Brain microvascular endothelial cell (primary cell): ENCODE measurements at regions not wholly inside any gene's neighbourhood (a gene's known extent, or its start where the extent isn't known, plus 50 kb on each side); places are given as distances from the start of the nearest gene placed in this dataset.

Experiments used
- DNase-seq: peaks from one replicate; pipeline ENCODE4 v3.0.0-alpha.2; 2020
- H3K27ac ChIP-seq: fragments of 250-450 bp; sonication (Bioruptor Pico); 2 replicates; pipeline ENCODE4 v1.5.1; 2020; ENCODE audit warnings: mild to moderate bottlenecking, moderate library complexity
- H3K27me3 ChIP-seq: fragments of 250-450 bp; sonication (Bioruptor Pico); replicated peaks from 2 replicates; pipeline ENCODE4 v1.5.1; 2020; ENCODE audit warnings: mild to moderate bottlenecking
- H3K36me3 ChIP-seq: fragments of 250-450 bp; sonication (Bioruptor Pico); replicated peaks from 2 replicates; pipeline ENCODE4 v1.5.1; 2020; ENCODE audit warnings: mild to moderate bottlenecking
- H3K4me3 ChIP-seq: 2 replicates; pipeline ENCODE4 v1.5.1; 2011; ENCODE audit warnings: low read depth, mild to moderate bottlenecking, control low read depth, low read length, moderate library complexity
- CTCF ChIP-seq: IDR thresholded peaks from 2 replicates; pipeline ENCODE4 v1.5.1; 2011; ENCODE audit warnings: low read depth, mild to moderate bottlenecking, moderate library complexity, low read length, control low read depth, inconsistent platforms; ENCODE audit errors: missing control alignments
- in situ Hi-C: cut with HindIII; loops from 2 replicates; pipeline ENCODE4 v1.10.0; 2017; ENCODE audit warnings: low sequenced_read_pairs, low pct_ligation_motif_present

- Histone ChIP-seq H3K4me3 (no peak overlapping the region), H3K27ac (no peak overlapping the region), H3K36me3 (no peaks in the 10 kb centered on the region), H3K27me3 (no peaks in the 10 kb centered on the region)
- in situ Hi-C loops, result no loop called here
- DNase-seq, result no peak
- TF ChIP-seq CTCF, result no peak
These were observed 516.7 kb upstream of the CFAP20DC start for GRCh38 chr3:59566481-59566975.

- no peak for DNase-seq
- H3K27ac ChIP-seq, result no peak overlapping the region
- no peaks in the 10 kb centered on the region for H3K36me3 ChIP-seq
- no peaks in the 10 kb centered on the region for H3K27me3 ChIP-seq
- H3K4me3 ChIP-seq, result no peak overlapping the region
- in situ Hi-C loops, result no loop called here
- no peak for TF ChIP-seq CTCF
These were observed 515.3 kb upstream of the CFAP20DC start for GRCh38 chr3:59565125-59565524.

- TF ChIP-seq CTCF, result no peak
- Histone ChIP-seq H3K4me3 (no peak overlapping the region), H3K27ac (no peak overlapping the region), H3K36me3 (no peaks in the 10 kb centered on the region), H3K27me3 (no peaks in the 10 kb centered on the region)
- in situ Hi-C loops, result no loop called here
- no peak for DNase-seq
These were observed 514.1 kb upstream of the CFAP20DC start for GRCh38 chr3:59563966-59564365.

GRCh38 chr3:59563072-59563605 is 513.3 kb upstream of the CFAP20DC start:
- Histone ChIP-seq H3K36me3 (no peaks in the 10 kb centered on the region), H3K27me3 (no peaks in the 10 kb centered on the region), H3K27ac (no peak overlapping the region), H3K4me3 (no peak overlapping the region)
- in situ Hi-C loops, result no loop called here
- TF ChIP-seq CTCF, result peak; percentile 10
- DNase-seq, result no peak

- in situ Hi-C loops, result no loop called here
- no peaks in the 10 kb centered on the region for H3K27me3 ChIP-seq
- H3K27ac ChIP-seq, result peak overlapping the region; percentile 94
- no peak overlapping the region for H3K4me3 ChIP-seq
- TF ChIP-seq CTCF, result peak; percentile 30
- H3K36me3 ChIP-seq, result no peaks in the 10 kb centered on the region
- peak; percentile 98 for DNase-seq
These were observed 510.1 kb upstream of the CFAP20DC start for GRCh38 chr3:59559721-59560435.
